ENCODE measurements at regions not wholly inside any gene's neighbourhood (a gene's known extent, or its start where the extent isn't known, plus 50 kb on each side); places are given as distances from the start of the nearest gene placed in this dataset.

DNA sequence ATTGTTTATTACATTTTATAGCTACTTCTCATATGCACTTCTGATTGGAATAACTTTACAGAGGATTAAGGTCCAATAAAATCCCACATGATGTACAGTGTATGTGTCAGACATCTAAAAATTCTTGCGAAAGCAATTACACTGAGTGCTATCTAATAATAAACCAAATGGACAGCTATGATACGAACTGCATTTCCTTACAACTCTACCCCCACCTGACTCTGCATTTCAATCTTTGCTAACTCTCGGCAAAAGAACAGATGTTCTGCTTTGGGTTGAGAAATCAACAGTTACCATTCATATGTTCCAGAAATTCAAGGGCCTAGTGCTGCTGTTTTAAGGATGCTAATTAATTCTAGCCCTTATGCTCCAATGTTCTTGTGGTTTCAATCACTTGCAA is 287.9 kb upstream of the NOCT start:
- TF ChIP-seq, protein P1, sequence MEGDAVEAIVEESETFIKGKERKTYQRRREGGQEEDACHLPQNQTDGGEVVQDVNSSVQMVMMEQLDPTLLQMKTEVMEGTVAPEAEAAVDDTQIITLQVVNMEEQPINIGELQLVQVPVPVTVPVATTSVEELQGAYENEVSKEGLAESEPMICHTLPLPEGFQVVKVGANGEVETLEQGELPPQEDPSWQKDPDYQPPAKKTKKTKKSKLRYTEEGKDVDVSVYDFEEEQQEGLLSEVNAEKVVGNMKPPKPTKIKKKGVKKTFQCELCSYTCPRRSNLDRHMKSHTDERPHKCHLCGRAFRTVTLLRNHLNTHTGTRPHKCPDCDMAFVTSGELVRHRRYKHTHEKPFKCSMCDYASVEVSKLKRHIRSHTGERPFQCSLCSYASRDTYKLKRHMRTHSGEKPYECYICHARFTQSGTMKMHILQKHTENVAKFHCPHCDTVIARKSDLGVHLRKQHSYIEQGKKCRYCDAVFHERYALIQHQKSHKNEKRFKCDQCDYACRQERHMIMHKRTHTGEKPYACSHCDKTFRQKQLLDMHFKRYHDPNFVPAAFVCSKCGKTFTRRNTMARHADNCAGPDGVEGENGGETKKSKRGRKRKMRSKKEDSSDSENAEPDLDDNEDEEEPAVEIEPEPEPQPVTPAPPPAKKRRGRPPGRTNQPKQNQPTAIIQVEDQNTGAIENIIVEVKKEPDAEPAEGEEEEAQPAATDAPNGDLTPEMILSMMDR (IDR thresholded peaks at IDR 0.05) = no peak
- TF ChIP-seq POLR2A (IDR thresholded peaks at IDR 0.05) = no peak
